HCT116 (cell line): ENCODE measurements at regions not wholly inside any gene's neighbourhood (a gene's known extent, or its start where the extent isn't known, plus 50 kb on each side); places are given as distances from the start of the nearest gene placed in this dataset.

Experiments used
- ATAC-seq: fragments of 200-7000 bp; cut with Tn5 transposase; 2 replicates; pipeline ENCODE4 v1.9.1; 2020; ENCODE audit warnings: mild to moderate bottlenecking, moderate library complexity
- BruUV-seq: library from RNA; stranded (reverse); fragments of 400-500 nt; replicated peaks from 2 replicates; lab custom pipeline; 2021; lab: Mats Ljungman, UMichigan
- CTCF ChIA-PET: fragments of 300-600 bp; sonication (Branson Sonifier 250); formaldehyde crosslinking; loops from one replicate; lab custom pipeline; 2021; ENCODE audit warnings: antibody characterized with exemption; lab: Charles Lee
- POLR2A ChIA-PET: fragments of 300-600, 350-600 bp; sonication (Branson Sonifier 250); formaldehyde crosslinking; loops from one replicate; lab custom pipeline; 2021; ENCODE audit warnings: antibody characterized with exemption; lab: Charles Lee
- RAD21 ChIA-PET, 2 experiments: fragments of 300-600 bp; sonication (Branson Sonifier 250); formaldehyde crosslinking; loops; one replicate each; lab custom pipeline; 2023; ENCODE audit warnings: low total read pairs in 2 of 2; ENCODE audit not compliant: uncharacterized antibody in 2 of 2, unreplicated experiment in 2 of 2, low non-redundant PET in 1 of 2; lab: Charles Lee
- DNase-seq: peaks from one replicate; pipeline ENCODE4 v3.0.0-alpha.2; 2010; ENCODE audit warnings: low read depth, low spot score
- H2AFZ ChIP-seq: fragments of 200-600 bp; shearing (Covaris generic), sonication (generic); 2 replicates; pipeline ENCODE4 v1.6.1; 2017; ENCODE audit warnings: low read depth, mixed run types, mixed read lengths, antibody characterized with exemption, low read length; ENCODE audit not compliant: poor library complexity, severe bottlenecking
- H3K27ac ChIP-seq: 2 replicates; pipeline ENCODE4 v1.5.1; 2012; ENCODE audit warnings: low read depth, low read length
- H3K27me3 ChIP-seq: fragments of 200-600 bp; sonication (generic); 2 replicates; pipeline ENCODE4 v1.6.1; 2016; ENCODE audit warnings: mixed run types, low read length, mixed read lengths; ENCODE audit not compliant: insufficient read depth
- H3K36me3 ChIP-seq, 2 experiments: fragments of 200-500 bp in 1 of 2; fragments of 200-600 bp in 1 of 2; sonication (Bioruptor generic) in 1 of 2; sonication (generic) in 1 of 2; 2 replicates each; pipeline versions ENCODE4 v1.5.1 to v1.6.1; 2014 to 2016; ENCODE audit warnings: low read length in 2 of 2, inconsistent platforms in 1 of 2, mixed read lengths in 1 of 2, mixed run types in 1 of 2; ENCODE audit not compliant: insufficient read depth in 2 of 2, control insufficient read depth in 1 of 2
- H3K4me1 ChIP-seq, 2 experiments: fragments of 200-600 bp in 1 of 2; sonication (generic) in 1 of 2; 2 replicates each; pipeline versions ENCODE4 v1.5.1 to v1.6.1; 2012 to 2017; ENCODE audit warnings: low read length in 2 of 2, inconsistent platforms in 1 of 2, mild to moderate bottlenecking in 1 of 2, mixed read lengths in 1 of 2, mixed run types in 1 of 2, moderate library complexity in 1 of 2; ENCODE audit not compliant: insufficient read depth in 2 of 2, control insufficient read depth in 1 of 2
- H3K4me2 ChIP-seq: fragments of 200-600 bp; sonication (generic); 2 replicates; pipeline ENCODE4 v1.6.1; 2017; ENCODE audit warnings: mixed run types, low read length, mixed read lengths
- H3K4me3 ChIP-seq, 2 experiments: fragments of 200-600 bp in 1 of 2; sonication (generic) in 1 of 2; replicated peaks in 1 of 2; 2 replicates each; pipeline ENCODE4 v1.5.1; 2011 to 2016; ENCODE audit warnings: low read length in 2 of 2, control low read depth in 1 of 2, low read depth in 1 of 2, mild to moderate bottlenecking in 1 of 2, mixed read lengths in 1 of 2, mixed run types in 1 of 2
- H3K79me2 ChIP-seq: fragments of 200-600 bp; sonication (generic); 2 replicates; pipeline ENCODE4 v1.6.1; 2017; ENCODE audit warnings: mild to moderate bottlenecking, mixed run types, low read length, moderate library complexity, mixed read lengths; ENCODE audit not compliant: insufficient read depth
- H3K9ac ChIP-seq: fragments of 200-600 bp; sonication (generic); 2 replicates; pipeline ENCODE4 v1.6.1; 2016; ENCODE audit warnings: low read length, mixed read lengths
- H3K9me2 ChIP-seq: fragments of 200-600 bp; sonication (generic), shearing (Covaris generic); 2 replicates; pipeline ENCODE4 v1.6.1; 2017; ENCODE audit warnings: mixed run types, mild to moderate bottlenecking, moderate library complexity; ENCODE audit not compliant: insufficient read depth
- H3K9me3 ChIP-seq, 2 experiments: fragments of 200-500 bp in 1 of 2; fragments of 200-600 bp in 1 of 2; sonication (Bioruptor generic) in 1 of 2; sonication (generic) in 1 of 2; 2 replicates each; pipeline ENCODE4 v1.6.1; 2014 to 2017; ENCODE audit warnings: low read length in 2 of 2, mixed read lengths in 2 of 2, inconsistent platforms in 1 of 2, low read depth in 1 of 2, mild to moderate bottlenecking in 1 of 2, mixed run types in 1 of 2, moderate library complexity in 1 of 2; ENCODE audit not compliant: control insufficient read depth in 1 of 2, insufficient read depth in 1 of 2
- H4K20me1 ChIP-seq: fragments of 200-600 bp; sonication (generic), shearing (Covaris generic); 2 replicates; pipeline ENCODE4 v1.6.1; 2017; ENCODE audit warnings: mixed run types, mild to moderate bottlenecking, moderate library complexity; ENCODE audit not compliant: insufficient read depth
- CEBPB ChIP-seq: IDR thresholded peaks from 2 replicates; pipeline ENCODE4 v1.6.1; 2012; ENCODE audit warnings: low read depth
- CTCF ChIP-seq, 3 experiments: fragments of 200-600 bp in 1 of 3; sonication (generic) in 1 of 3; IDR thresholded peaks in 2 of 3; conservative IDR thresholded peaks in 1 of 3; 2 replicates each; pipeline ENCODE4 v1.5.1; 2012 to 2017; ENCODE audit warnings: low read depth in 2 of 3, low read length in 2 of 3, antibody characterized with exemption in 1 of 3, borderline replicate concordance in 1 of 3, control low read depth in 1 of 3, mild to moderate bottlenecking in 1 of 3, mixed read lengths in 1 of 3, mixed run types in 1 of 3, moderate library complexity in 1 of 3; ENCODE audit not compliant: insufficient read depth in 1 of 3
- EGR1 ChIP-seq: IDR thresholded peaks from 2 replicates; pipeline ENCODE4 v1.6.1; 2012; ENCODE audit warnings: low read depth
- ELF1 ChIP-seq: IDR thresholded peaks from 2 replicates; pipeline ENCODE4 v1.6.1; 2012; ENCODE audit warnings: low read depth, borderline replicate concordance
- EZH2phosphoT487 ChIP-seq: fragments of 200-600 bp; IDR thresholded peaks from 2 replicates; pipeline ENCODE4 v1.6.1; 2018; ENCODE audit warnings: antibody characterized with exemption, borderline replicate concordance
- FOSL1 ChIP-seq: IDR thresholded peaks from 2 replicates; pipeline ENCODE4 v1.6.1; 2012; ENCODE audit warnings: low read depth
- JUND ChIP-seq: IDR thresholded peaks from 2 replicates; pipeline ENCODE4 v1.6.1; 2012
- MAX ChIP-seq: IDR thresholded peaks from 2 replicates; pipeline ENCODE4 v1.6.1; 2012
- RAD21 ChIP-seq: IDR thresholded peaks from 2 replicates; pipeline ENCODE4 v1.6.1; 2012; ENCODE audit warnings: low read depth, mild to moderate bottlenecking
- SIN3A ChIP-seq: IDR thresholded peaks from 2 replicates; pipeline ENCODE4 v1.6.1; 2012; ENCODE audit warnings: low read depth
- TCF7L2 ChIP-seq: IDR thresholded peaks from 2 replicates; pipeline ENCODE4 v1.7.0; 2011; ENCODE audit warnings: borderline replicate concordance, inconsistent platforms; ENCODE audit not compliant: insufficient read depth, insufficient read length; ENCODE audit errors: extremely low read depth
- ZNF274 ChIP-seq: fragments of 200-500 bp; sonication (Bioruptor generic); IDR thresholded peaks from 2 replicates; pipeline ENCODE4 v1.6.1; 2014; ENCODE audit warnings: mild to moderate bottlenecking, low read depth, low read length, inconsistent platforms
- intact Hi-C: fragments of 100-400 bp; cut with micrococcal nuclease; formaldehyde crosslinking; loops from 2 replicates; pipeline ENCODE4 v1.10.0; 2022

- no peak overlapping the region for H3K4me3 ChIP-seq
- no peak overlapping the region for H3K4me2 ChIP-seq
- ChIA-PET POLR2A (no interaction called here), RAD21 (no interaction called here), CTCF (no interaction called here)
- DNase-seq, result no peak
- intact Hi-C loops, result loop anchor here (10.0 kb wide), 2 partner anchors 988 to 1218 kb away; partner anchors contain the start of gene ZNF22
- H3K4me1 ChIP-seq, result no peaks in the 10 kb centered on the region
- TF ChIP-seq RAD21, result no peak
- TF ChIP-seq JUND, result no peak
- TF ChIP-seq MAX, result no peak
- no peak for TF ChIP-seq SIN3A
- no peak for TF ChIP-seq CEBPB
- TF ChIP-seq TCF7L2, result no peak
- TF ChIP-seq ELF1, result no peak
- no peak for TF ChIP-seq ZNF274
- no peak for TF ChIP-seq FOSL1
- TF ChIP-seq EZH2phosphoT487, result no peak
- no peak for TF ChIP-seq CTCF (IDR thresholded peaks at IDR 0.05 in 2 of 3, conservative IDR thresholded peaks at IDR 0.05 in 1 of 3; ENCODE audit: borderline replicate concordance in 1 of 3, insufficient read depth in 1 of 3, low read depth in 2 of 3, low read length in 2 of 3)
- no peak for TF ChIP-seq EGR1
- H3K27me3 ChIP-seq, result peaks cover 3% of the 10 kb centered on the region; the same call in 1 of the 2 replicates
- no peaks in the 10 kb centered on the region for H4K20me1 ChIP-seq
- H3K9ac ChIP-seq, result no peak overlapping the region
- H3K27ac ChIP-seq, result no peak overlapping the region
- no peaks in the 10 kb centered on the region for H3K36me3 ChIP-seq
- no peaks in the 10 kb centered on the region for H3K9me2 ChIP-seq
- no peak overlapping the region for H2AFZ ChIP-seq
- H3K79me2 ChIP-seq, result no peaks in the 10 kb centered on the region
- BruUV-seq, result no TSS peak
- ATAC-seq, result no peak
- peaks cover 0 to 3% of the 10 kb centered on the region in 2 experiments; a peak in 1 of 4 replicates for H3K9me3 ChIP-seq
Observed at GRCh38 chr10:46222364-46222935, 64.3 kb upstream of the ANTXRL start.
